ENCODE measurements at regions not wholly inside any gene's neighbourhood (a gene's known extent, or its start where the extent isn't known, plus 50 kb on each side); places are given as distances from the start of the nearest gene placed in this dataset.

DNA sequence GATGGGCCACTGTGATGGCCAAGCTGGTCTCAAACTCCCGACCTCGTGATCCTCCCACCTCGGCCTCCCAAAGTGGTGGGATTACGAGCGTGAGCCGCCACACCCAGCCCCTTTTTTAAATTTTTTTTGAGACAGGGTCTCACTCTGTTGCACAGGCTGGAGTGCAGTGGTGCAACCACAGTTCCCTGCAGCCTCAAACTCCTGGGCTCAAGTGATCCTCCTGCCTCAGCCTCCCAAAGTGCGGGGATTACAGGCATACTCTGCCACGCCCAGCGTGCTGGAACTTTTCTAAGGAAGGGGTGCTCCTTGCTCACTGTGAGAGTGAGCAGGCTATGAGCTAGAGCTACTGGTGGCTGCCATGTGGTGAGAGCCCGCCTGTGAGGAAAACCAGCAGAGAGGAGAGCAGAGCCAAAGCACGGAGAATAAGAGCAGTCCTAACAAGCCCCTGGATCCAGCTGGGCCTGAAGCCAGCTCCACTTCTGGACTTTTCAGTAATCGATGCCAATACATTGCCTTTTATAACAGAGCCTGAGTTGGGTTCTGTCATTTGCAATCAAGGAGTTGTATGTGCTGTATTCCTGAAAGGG is 75.5 kb upstream of the UNC5A start:
- no peak for DNase-seq

- no peak for DNase-seq
Measured at GRCh38 chr5:176735383-176736265, 74.7 kb upstream of the UNC5A start.

- no peak for DNase-seq
Measured at GRCh38 chr5:176736301-176736930, 73.9 kb upstream of the UNC5A start.

GRCh38 chr5:176736931-176737745 is 73.2 kb upstream of the UNC5A start:
- DNase-seq: no peak

DNA sequence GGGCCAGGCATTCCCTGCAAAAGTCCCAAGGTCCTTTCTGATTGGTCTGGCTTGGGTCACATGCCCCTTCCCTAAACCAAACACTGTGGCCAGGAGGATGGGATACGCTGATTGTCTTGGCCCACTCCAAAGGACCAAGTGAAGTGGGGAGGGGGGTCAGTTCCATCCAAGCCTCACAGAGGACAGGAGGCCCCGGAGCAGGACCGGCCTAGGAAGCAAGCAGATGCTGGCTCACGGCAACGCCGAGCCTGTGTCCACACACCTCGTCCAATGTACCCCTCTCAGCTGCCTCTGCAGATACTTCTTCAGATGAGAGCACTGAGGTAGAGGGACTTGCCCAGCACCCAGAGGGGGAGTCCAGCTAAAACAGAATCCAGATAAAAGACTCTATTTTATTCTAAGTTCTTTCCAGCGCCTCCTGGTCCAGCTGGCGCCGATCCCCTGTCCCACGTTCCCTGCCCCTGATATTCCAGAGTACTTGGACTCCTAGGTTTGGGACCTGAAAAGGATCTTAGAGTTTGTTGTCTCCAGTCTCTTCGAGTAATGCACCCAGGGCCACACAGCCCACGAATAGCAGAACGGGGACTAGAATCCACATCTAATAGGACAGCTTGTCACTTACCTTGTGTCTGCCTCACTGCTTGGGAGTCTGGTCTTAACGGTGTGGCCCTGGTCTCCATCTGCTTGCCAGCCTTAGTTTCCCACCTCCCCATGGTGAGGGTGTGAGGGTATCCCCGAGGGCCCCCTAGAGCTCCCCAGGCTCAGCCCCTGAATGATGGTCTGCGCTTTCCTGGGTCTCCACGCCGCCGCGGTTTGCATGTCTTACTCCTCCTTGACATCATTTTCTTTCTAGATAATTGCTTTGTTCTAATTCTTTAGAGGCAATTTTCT is 72.4 kb upstream of the UNC5A start:
- DNase-seq: no peak

DNA sequence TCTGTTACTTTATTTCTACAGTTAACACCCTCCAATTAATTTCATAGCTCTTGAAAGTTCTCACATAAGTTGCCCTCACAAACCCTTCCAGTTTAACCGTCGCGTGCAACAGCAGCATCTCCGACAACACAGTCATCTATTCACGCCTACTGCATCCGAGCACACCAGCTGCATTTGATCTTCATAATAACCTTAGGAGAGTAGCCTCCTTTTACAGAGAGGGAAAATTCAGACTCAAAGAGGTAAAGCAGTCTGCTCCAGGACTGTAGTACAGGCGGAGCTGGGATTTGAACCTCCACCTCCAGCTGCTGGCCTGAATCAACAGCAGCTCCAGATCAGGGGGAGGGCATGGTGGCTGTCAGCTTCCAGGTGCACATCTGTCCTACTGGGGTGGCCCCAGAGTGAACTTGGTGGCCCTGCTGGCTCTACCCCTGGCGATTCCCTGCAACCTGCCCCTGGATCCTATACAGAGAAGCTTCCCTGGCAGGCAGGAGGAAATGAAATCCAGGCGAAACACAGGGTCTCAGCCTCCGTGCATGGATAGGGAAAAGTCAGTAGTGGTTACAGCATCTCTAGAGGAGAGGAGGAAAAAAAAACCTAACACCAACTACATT is 71.6 kb upstream of the UNC5A start:
- no peak for DNase-seq

DNA sequence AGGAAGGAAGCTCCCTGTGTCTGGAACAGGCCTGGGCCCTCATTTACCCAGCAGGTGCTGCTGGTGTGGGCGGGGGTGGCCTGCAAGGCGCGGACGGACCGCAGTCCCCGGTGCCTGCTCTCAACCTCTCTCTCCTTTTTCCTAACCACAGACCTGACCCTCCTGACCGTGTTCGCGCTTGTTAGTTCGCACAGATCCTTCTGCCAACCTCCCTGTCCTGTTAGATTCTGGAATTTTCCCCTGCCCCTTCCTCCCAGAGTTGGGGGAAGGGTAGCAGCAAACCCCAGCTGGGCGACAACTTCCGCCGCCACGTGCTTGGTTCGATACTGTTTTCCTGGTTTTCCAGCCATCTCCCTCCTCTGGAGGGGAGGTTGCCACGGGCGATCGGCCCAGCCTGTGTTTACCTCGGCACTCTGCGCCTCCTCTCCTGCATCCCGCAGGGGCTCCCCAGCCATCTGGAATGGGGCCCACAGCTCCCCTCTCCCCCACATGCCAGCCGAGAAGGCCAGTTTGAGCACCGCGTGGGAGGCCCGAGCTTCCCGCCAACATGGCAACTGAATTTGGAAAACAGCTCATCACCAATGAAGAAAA is 70.8 kb upstream of the UNC5A start:
- no peak for DNase-seq

DNA sequence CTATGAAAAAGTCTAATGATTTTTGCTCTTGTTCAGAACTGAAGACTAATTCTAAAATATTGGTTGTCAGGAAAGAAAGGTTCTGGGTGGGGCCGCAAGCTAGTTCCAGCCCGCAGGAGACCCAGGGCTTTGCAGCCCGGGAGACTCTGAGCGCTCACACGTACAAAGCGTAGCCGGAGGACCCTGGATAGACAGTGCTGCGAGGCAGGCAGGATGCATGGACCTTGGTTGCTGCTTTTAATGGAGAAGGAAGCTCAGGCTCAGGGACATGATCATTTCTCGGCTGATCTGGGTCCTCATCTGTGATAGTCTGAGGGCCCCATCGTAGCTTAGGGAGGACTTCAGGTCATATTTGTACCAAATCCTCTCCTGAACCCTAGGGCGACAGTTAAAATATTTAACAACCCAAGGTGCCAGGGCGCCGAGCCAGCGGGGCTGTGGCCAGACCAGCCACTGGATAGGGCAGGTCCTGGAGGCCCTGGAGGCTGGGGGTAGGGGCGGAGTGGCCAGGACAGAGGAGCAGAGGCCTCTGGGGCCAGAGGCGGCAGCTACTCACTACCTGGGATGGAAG is 70.1 kb upstream of the UNC5A start:
- no peak for DNase-seq

DNA sequence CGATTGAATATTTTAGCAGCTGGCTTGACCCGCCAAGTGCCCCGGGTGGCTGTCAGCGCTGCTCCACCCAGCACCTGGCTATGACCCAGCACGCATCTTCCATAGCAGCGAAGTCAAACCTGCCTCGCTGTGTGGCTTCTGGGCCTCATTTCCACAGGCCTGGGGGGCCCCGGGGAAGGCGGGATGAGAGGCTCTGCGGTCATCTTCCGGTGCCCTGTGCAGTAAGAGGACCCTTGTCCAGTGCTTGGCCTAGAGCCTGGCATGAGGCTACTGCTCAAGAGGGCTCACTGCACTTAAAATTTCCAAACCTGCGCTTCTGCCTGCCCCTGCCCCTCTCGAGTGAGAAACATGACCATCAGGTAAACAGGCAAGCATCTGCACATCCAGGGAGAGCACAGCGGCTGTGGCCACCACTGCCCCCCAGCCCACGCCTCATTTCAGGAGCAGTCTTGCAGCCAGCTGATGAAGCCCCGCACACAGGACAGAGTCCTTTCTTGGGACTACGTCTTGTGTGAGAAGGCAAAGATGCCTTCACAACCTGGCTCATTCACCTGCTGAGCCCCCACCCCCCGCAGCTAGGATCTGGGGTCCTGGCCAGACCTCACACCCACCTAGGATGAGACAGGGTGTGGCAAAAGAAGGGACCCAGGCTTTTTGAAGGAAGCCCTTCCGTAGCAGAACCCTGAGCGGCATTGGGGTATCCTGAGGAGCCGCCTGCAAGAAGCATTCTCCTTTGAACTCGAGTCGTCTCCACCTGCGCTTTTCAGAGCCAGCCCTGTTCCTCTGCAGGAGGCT is 69.5 kb upstream of the UNC5A start:
- DNase-seq: no peak

DNA sequence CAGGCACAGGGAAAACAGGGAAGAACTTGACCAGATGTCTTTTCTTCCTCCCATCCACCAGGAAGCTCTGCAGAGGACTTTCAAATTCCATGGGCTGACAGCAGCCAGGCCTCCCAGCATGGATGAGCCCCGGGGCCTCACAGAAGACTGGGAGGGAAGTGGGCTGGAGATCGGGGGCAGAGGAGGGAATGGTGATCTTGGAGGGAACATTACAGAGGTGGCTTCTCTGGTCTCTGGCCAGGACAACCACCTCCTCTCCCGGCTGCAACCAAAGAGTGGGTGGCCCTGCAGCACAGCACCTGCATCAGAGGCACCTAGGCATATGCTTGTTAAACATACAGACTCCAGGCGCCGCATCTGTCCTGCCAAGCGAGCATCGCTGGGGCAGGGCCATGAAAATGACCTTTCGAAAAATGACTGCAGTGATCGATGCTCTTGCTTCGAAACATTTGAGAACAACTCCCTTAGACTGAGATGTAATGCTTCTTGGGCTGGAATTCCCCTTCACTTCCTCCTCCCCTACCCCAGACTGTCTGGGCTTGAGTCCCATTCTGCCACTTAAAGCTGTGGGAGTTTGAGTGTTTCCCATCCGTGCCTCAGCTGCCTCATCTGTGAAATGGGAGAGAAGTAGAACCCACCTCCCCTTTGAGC is 68.7 kb upstream of the UNC5A start:
- no peak for DNase-seq

- no peak for DNase-seq
Measured at GRCh38 chr5:176742246-176743105, 67.9 kb upstream of the UNC5A start.

GRCh38 chr5:176743136-176743861 is 67.1 kb upstream of the UNC5A start:
- no peak for DNase-seq

GRCh38 chr5:176743868-176744583 is 66.3 kb upstream of the UNC5A start:
- no peak for DNase-seq

- no peak for DNase-seq
Measured at GRCh38 chr5:176744584-176744965, 65.8 kb upstream of the UNC5A start.

GRCh38 chr5:176747670-176748072 is 62.7 kb upstream of the UNC5A start:
- no peak for DNase-seq

DNA sequence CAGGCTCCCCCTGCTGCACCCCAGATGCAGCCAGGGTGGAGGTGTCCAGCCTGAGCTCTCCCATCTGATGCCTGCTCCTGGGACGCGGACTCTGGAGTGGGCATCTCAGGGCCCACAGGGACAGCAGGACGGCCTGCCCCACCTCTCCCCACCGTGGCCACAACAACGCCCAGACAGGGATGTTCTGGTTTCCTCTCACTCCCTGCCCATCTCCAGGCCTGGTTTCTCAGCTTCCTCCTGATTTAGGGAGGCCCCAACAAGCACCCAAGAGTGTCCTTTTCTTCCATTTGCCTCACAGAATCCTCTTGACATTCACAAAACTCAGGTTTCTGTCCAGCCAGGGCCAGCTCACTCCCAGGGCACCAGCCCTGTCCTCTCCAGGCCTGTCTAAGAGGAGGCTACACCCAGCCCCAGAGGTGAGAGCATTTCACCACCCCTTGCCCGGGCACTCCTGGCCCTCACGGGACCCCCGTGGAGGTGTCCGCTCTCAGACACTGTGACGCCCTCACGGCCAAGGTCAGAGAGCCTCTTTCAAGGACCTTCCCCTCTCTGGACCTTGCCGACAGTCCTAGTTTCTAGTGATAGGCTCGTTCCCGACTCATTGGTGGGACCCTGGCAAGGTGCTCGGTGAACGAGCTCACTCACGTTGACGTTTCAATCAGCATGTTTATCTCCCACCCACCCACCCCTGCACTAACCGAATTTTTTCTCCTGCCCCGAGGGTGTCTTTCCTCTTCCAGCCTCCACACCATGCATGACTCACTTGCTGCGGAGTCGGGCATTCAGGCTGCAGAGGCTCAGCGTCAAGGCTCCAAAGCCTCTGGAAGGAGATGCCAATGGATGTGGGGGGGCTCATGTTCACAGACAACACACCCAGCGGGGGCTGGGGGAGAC is 62.0 kb upstream of the UNC5A start:
- no peak for DNase-seq
